COLO829 (cell line): ENCODE measurements at regions not wholly inside any gene's neighbourhood (a gene's known extent, or its start where the extent isn't known, plus 50 kb on each side); places are given as distances from the start of the nearest gene placed in this dataset.
"Not testable (repeated sequence)": the region's sequence is repeated elsewhere in the genome, so short reads cannot be mapped to it uniquely, and the experiment has no call there.

Source experiments
- DNase-seq: peaks from one replicate; pipeline ENCODE4 v3.0.0; 2012; ENCODE audit warnings: low spot score

DNA sequence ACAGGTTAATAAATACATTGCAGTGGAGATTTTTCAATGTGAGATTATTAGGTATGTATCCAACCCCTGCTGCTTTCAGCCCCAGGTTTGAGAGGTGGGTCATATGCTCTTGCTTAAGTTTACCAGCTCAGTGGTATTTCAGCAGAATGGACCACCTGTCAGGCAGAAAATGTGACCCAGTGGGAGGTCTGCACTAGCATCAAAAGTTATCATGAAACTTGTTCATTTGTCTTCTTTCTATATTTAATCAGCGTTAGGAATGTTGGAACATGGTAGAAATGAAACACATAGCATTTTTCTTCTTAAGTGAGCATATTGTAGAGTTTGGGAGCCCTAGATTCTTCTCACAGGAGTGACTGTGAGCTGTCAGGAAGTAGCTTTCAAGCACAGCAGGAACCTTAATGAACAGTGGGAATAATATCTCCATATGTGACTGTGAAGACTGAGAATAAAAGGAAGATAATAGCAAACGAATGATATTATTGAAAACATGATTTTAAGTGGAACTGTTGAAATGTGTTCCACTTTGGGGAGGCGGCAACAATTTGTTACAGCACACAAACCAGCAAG lies 596.9 kb upstream of the CDH6 start:
- no peak for DNase-seq

DNA sequence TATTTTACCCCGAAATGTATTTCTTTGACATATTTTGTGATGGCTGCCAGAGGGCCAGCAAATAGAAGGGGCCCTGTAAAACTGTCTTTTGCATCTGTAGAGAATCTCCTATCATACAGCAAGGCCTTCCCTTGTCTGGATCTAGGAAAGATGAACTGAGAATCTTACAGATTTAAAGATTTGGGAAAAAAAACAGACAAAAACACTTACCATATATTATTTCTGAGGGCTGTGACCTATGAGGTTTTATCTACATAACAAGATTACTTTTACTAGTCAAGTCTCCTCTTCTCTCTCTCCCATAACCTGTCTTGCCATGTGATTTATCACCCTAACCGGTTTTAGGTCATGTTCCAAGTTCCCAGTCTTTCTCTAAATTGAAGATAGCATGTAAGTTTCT lies 599.2 kb upstream of the CDH6 start:
- DNase-seq = no peak

DNA sequence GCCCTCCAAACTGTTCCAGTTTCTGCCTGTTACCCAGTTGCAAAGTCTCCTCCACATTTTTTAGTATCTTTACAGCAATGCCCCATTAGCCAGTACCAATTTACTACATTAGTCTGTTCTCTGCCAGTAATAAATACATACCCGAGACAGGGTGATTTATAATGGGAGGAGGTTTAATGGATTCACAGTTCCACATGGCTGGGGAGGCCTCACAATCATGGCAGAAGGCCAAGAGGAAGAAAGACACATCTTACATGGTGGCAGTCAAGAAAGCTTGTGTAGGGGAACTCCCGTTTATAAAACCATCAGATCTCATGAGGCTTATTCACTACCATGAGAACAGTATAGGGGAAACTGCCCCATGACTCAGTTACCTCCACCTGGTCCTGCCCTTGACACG lies 600.7 kb upstream of the CDH6 start:
- no peak for DNase-seq

DNA sequence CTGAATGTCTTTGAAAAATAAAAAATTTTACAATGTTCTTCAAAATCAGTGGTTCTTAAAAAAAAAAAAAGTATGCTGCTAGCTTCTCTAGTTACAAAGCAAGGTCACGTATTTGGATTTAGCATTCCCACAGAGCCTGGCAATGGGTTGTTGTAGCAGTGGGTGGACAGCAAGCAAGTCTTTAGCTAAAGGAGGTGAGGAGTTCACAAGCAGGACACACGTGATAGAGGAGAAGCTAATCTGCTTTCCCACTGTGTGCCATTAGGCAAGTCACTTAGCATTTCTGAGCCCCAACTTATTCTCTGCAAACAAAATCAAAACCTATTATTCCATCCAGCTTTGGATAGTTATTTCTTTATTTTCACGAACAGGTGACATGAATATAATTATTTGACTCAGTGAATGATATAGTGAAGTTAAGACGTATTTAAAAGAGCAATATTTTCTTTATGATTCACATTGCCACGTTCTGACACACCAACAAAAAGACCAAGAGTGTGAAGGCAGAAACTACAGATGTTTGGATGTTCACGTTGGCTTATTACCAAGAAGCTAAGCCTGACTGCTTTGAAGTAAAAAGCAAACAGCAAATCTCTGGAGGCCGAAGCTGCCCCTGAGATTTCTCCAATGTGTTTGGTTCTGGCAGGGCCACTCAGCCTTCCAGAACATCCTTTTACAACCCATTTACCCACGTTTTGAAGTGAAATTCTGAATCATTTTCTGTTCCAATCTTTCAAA lies 612.1 kb upstream of the CDH6 start:
- DNase-seq = no peak

DNA sequence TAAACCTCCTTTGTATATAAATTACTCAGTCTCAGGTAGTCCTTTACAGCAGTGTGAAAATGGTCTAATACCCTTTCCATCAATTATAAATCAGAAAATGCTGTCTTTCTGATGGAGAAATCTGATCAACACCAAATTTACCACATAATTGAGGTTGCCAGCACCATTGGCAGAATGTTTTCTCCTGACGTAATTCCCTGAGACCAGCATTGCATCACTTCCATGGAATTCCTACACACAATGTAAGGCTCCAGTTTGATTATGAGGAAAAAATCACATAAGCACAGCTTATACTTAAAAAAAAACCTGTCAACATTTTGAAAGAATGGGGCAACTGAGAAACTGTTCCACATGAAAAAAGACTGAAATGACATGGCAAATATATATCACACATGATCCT lies 618.7 kb upstream of the CDH6 start:
- DNase-seq = no peak

DNA sequence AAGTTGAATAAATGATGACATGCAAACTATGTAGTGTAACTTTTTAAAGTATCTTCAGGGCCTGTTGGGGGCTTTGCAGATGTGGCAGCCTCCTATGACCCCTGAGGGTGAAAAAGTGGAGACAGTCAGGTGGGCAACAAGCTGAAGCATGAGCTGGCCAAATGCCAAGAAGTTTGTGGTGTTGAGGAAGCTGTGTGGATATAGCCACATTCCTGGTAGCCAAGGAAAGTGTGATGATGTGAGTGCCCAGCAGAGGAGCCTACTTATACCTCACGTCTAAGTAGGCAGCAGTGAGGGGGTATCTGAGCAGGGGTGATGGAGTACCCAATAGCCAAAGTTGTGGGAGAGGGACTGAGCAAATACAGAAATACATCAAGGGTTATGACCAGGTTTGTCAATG lies 621.2 kb upstream of the CDH6 start:
- no peak for DNase-seq

DNA sequence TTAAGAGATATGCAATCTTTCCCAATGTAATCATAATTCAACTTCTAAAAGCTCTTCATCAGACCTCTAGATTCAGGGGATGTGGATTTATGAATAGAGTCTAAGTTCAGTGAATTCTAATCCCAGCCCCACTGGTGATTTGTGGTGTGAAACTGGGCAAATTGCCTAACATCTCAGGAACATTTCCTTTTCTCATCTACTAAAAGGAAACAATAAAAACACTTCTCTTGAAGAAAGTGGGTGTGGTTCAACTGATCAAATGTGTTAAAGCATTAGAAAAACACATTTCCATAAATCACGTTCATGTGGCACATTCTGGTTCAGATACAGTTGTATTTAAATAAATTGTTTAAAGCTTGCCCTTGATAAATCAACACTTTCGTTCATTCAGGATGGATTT lies 631.7 kb upstream of the CDH6 start:
- DNase-seq = no peak

DNA sequence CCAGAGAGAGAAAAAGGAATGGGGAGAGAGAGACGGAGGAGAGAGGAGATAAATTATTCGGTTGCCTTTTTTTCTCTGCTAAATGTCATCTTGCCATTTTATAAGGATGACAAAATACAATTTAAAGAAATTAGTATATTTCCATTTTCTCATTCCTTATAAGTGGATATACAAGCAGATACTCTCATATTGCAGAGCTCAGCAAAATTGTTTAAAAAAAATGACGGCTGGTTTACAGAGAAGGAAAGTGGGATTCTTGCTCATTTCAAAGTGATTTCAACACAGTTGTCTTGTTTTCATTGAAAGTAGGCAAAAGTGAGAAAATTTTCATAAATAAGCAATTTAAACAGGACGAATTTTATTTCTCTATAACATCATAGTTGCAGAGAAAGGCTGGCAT lies 641.9 kb upstream of the CDH6 start:
- DNase-seq = no peak

DNA sequence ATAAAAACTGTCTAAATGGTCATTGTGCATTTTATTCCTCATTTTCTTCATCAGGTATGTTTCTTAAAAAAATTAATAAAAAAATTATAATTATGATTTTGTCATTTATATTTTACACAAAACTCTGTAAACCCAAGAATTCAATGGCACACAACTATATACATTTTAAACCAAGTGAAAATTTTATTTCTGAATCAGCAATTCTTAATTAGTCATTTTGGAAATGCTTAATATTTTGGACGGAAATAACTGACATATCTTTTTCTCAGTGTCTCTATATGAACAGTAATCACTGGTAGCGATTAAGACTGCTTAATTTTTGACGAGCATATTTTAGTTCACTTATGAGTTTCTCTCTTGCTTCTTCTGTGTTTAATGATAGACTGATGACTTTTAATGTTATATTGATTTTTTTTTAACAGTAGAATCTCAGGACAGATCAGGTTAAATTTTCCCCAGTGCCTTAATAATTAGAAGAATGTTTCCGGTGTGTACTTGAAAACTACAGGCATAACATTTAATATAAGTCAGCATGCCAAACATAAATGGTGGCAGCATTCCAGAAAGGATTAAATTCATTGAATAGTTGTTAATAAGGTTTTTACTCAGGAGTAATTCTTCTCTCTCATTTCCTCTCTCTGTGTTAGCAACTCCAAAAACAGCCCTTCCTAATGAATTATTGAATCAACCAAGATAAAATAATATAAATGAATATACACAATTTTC lies 644.7 kb upstream of the CDH6 start:
- DNase-seq = no peak

DNA sequence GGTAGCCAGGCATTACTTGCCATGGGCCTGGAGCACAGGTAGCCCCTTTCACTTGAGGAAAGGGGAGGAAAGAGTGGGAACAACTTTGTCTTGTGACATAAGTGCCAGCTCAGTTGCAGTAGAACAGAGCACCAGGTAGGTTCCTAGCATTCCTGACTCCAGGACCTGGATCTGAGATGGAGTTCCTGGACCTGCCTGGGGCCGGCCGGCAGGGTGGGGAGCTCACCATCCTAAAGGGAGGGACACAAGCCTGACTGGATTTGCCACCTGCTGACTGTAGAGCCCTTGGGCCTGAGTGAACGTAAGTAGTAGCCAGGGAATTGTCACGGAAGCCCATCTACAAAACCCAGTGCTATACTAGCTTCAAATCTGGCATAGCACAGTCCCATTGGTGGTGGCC lies 653.3 kb upstream of the CDH6 start:
- DNase-seq = no peak

DNA sequence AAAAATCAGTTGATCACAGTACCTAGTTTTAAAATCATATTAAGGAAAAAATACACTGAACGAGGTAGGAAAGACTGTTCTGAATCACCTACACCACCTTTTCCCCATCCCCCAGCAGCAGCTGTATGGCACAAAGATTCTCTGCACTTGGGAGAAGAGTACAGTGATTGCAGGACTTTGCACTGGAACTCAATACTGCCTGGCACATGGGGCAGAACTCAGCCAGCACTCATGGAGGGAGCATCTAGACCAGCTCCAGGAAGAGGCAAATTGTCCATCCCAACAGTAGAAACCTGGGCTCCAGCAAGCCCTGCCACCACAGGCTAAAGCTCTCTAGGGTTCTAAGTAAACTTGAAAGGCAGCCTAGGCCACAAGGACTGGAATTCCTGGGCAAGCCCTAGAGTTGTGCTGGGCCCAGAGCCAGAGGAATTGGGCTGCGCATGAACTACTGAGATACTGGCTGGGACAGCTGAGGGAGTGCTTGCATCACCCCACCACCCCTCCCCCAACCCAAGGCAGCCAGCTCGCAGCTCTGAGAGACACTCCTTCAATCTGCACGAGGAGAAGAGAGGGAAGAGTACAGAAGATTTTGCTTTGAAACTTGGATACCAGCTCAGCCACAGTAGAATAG lies 654.4 kb upstream of the CDH6 start:
- DNase-seq = no peak

DNA sequence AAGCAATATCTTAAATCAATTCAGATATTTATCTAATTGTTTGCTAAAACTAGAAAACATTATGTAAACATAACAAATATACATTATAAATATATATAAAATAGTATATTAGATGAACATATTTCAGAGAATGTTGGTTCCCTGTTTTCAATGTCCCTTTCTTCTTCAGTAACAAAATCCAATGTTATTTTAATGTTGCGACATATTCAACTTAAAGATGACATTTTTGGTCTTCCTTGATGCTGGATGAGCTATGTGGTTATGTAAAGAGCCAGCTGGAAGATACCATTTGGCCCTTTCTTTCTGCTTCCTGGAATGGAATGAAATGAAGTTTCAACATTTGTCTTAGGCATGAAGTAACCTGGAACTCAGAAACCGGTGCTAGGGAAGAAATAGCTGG lies 668.1 kb upstream of the CDH6 start:
- DNase-seq = no peak

DNA sequence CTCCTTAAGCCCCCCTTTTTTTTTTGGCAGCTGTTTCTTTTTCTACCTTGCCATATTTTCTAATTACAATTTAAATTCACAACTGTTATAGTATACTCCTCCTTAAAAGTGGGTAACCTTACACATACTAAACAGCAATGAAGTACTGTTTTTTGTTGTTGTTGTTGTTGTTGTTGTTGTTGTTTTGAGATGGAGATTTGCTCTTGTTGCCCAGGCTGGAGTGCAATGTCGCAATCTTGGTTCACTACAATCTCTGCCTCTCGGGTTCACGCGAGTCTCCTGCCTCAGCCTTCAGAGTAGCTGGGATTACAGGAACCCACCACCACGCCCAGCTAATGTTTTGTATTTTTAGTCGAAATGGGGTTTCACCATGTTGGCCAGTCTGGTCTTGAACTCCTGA lies 669.1 kb upstream of the CDH6 start:
- no peak for DNase-seq

DNA sequence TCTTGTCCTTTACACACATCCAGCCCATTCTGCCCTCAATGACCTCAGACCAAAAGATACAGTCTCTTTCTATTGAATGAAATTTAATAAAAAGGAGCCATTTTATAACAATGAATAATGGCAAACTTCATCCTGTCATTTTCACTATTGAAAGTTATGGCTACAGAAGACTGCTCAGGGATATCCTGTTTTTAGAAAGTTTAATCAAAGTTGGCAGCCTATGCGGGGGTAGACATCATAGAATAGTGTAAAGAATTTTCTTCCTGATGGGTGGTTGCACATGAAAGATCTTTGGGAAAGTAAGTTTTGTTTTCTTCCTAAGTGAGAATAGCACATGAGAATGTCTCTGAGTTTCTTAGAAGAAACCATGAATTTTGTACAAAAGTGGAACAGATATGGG lies 670.4 kb upstream of the CDH6 start:
- DNase-seq = no peak

DNA sequence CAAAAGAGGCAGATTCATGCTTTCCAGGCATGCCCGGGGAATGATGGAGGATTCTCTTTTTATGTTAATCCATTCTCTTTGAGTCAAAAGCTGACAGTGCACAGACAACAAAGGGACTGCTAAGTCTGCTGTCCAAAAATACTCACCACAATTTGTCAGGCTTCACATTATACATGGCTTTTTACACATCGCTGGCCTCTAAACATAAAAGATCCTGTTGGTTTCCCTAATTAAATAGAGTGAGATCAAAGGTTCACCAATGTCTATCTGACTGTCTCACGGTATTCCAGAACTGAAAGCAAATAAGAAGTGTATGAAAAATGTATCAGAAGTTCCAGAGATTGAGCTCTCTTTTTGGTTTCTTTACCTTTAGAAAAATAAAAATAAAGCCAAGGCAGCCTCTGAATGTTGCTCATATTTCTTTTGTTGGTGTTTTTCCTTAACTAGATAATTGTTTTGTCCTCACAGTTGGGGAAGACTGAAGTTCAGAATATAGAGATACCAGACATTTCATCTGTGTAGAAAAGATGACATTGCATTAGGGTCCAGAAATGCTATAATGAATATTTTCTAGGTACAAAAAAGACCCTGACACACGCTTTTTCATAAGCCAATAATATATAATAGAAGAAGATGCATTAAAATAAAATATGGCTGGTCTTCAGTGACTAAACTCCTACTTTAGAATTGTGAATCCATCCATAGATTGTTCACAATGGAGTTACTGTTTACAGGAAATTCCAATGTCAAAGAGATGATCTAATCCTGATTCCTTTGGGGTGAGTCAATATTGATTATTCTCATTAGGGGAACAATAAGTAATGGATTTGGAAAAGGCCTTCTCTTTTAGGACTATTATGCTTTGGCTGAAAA lies 688.2 kb upstream of the CDH6 start:
- peak; percentile 58 for DNase-seq

DNA sequence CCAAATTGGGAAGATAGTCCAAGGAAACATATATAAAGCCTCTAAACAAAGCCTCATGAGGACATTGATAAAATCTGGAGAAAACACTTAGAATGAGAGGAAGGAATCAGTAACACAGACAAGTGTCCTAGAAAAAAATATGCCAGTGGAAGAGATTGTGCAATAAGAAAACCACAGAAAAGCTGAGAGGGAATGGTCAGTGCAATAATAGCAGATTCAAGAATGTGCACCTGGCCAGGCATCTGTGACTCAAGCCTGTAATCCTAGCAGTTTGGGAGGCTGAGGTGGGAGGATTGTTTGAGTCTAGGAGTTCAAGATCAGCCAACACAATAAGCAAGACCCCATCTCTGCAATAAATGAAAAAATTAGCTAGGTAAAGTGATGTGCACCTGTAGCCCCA lies 691.2 kb upstream of the CDH6 start:
- no peak for DNase-seq

DNA sequence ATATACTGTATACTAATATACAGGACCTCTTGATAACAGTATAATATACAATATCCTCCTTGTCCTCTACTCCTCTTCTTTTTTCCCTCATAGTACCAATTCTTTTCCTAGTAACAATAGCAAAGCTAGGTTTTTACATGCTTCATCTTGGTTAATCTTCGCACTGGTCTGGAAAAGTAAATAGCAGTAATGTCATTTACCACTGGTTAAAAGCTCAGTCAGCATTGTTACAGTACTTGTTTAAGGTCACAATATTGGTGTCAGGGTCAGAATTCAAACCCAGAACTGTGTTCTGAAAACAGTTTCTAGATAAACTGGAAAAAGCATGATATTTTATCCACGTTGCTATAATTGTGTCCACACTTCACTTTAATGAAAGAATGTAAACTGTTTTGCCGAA lies 692.4 kb upstream of the CDH6 start:
- DNase-seq = no peak

DNA sequence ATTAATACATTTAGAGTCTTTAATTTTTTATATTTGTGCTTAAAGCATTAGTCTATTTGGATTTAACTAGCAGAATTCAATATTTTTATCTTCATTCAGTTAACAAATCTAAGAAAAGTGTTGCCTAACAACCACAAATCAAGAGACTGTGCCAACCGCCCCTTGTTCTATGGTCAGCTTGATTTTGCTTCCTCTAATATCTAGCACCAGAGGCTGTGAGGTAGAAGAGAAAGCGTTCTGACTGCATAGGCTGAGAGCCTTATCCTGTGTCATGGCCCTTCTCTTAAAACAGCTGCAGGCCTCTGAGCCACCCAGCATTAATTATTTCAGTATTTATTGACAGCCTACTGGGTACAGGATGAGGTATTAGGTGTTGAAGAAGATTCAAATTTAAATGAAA lies 693.0 kb upstream of the CDH6 start:
- DNase-seq = no peak

DNA sequence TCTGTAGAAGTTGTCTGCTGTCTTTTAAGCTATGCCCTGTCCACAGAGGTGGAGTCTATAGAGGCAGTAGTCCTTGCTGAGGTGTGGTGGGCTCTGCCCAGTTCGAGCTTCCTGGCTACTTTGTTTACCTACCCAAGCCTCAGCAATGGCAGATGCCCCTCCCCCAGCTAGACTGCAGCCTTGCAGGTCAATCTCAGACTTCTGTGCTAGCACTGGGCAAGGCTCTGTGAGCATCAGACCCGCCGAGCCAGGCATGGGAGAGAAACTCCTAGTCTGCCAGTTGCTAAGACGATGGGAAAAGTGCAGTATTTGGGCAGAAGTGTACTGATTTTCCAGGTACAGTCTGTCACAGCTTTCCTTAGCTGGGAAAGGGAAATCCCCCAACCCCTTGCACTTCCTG lies 694.1 kb upstream of the CDH6 start:
- no peak for DNase-seq

DNA sequence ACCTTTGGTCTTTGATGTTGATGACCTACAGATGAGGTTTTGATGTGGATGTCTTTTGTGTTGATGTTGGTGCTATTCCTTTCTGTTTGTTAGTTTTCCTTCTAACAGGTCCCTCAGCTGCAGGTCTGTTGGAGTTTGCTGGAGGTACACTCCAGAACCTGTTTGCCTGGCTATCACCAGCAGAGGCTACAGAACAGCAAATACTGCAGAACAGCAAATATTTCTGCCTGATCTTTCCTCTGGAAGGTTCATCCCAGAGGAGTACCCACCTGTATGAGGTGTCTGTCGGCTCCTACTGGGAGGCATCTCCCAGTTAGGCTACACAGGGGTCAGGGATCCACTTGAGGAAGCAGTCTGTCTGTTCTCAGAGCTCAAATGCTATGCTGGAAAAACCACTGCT lies 694.5 kb upstream of the CDH6 start:
- no peak for DNase-seq

DNA sequence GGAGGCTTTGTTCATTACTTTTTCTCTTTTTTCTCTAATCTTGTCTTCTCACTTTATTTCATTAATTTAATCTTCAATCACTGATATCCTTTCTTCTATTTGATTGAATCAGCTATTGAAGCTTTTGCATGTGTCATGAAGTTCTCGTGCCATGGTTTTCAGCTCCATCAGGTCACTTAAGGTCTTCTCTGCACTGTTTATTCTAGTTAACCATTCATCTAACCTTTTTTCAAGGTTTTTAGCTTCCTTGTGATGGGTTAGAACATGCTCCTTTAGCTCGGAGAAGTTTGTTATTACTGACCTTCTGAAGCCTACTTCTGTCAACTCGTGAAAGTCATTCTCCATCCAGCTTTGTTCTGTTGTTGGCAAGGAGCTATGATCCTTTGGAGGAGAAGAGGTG lies 695.0 kb upstream of the CDH6 start:
- not testable (repeated sequence) for DNase-seq

DNA sequence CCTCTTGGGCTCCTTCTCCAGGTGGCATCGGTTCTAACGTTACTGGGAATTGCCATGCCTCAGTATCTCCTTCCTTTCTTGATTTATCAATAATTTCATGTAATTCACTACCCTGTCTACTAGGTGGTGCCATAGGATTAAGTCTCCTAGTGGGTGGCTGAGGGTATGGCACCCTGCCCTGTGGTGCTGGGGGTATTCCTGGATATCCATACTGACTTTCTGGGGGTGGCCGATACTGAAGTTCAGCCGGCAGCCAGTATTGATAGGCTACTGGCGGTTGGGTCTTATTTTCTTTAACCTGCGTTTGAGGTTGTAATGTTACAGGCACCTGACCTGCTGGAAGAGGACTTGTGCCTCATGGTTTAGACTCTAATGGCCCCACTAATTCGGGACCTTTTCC lies 699.4 kb upstream of the CDH6 start:
- not testable (repeated sequence) for DNase-seq
